ENCODE measurements at regions not wholly inside any gene's neighbourhood (a gene's known extent, or its start where the extent isn't known, plus 50 kb on each side); places are given as distances from the start of the nearest gene placed in this dataset.

GRCh38 chrX:123075947-123076561 lies 108.0 kb upstream of the GRIA3 start:
- no peaks in the 10 kb centered on the region for H3K36me3 ChIP-seq (replicated peaks in 1 of 2; ENCODE audit: control insufficient read depth in 1 of 2, insufficient read depth in 2 of 2, low read length in 2 of 2)
- no peak overlapping the region for H2AFZ ChIP-seq (ENCODE audit: insufficient read depth, low read depth, low read length, poor library complexity, severe bottlenecking)
- peaks cover 0 to 5% (median 0%) of the 10 kb centered on the region in 7 donors for H3K9me3 Mint-ChIP-seq
- H3K4me2 ChIP-seq (replicated peaks; ENCODE audit: extremely low read depth, low read length, poor library complexity, severe bottlenecking): no peak overlapping the region
- H3K4me1 ChIP-seq (ENCODE audit: control insufficient read depth in 1 of 2, insufficient read depth in 2 of 2, low read length in 2 of 2): peaks cover 0 to 7% of the 10 kb centered on the region in 2 donors
- intact Hi-C loops (cut with micrococcal nuclease): no loop called here
- peaks cover 9% of the 10 kb centered on the region for H3K4me1 Mint-ChIP-seq
- H3K27me3 ChIP-seq (ENCODE audit: control insufficient read depth in 2 of 2, insufficient read depth in 2 of 2, low read length in 2 of 2): no peaks in the 10 kb centered on the region
- H3K27ac ChIP-seq (ENCODE audit: low read depth in 1 of 2, low read length in 2 of 2): no peak overlapping the region
- DNase-seq: no peak
- no peaks in the 10 kb centered on the region for H3K79me2 ChIP-seq (ENCODE audit: insufficient read depth, low read length)
- H3K27ac Mint-ChIP-seq: peak overlapping the region in 1 of 7 donors; percentile 50
- no peak overlapping the region for H3K9ac ChIP-seq (ENCODE audit: insufficient read depth, low read length, poor library complexity, severe bottlenecking)
- no peak overlapping the region for H3K4me3 Mint-ChIP-seq
- no peaks in the 10 kb centered on the region for H3K9me3 ChIP-seq (replicated peaks in 1 of 2; ENCODE audit: control insufficient read depth in 1 of 2, insufficient read depth in 1 of 2, low read length in 2 of 2)
- TF ChIP-seq CTCF (IDR thresholded peaks at IDR 0.05): no peak
- no peaks in the 10 kb centered on the region for H4K20me1 ChIP-seq (ENCODE audit: insufficient read depth, low read length)
- no peaks in the 10 kb centered on the region for H3K27me3 Mint-ChIP-seq (ENCODE audit: low read depth in 3 of 3)
- H3K4me3 ChIP-seq (replicated peaks in 1 of 3; ENCODE audit: low read depth in 2 of 3, low read length in 3 of 3): no peak overlapping the region
- WGBS (ENCODE audit: insufficient coverage): 100% methylated on average over 1 of the region's 4 CpGs
- H3K36me3 Mint-ChIP-seq: no peaks in the 10 kb centered on the region

GRCh38 chrX:123077631-123078030 lies 106.4 kb upstream of the GRIA3 start:
- no peaks in the 10 kb centered on the region for H3K27me3 ChIP-seq (ENCODE audit: control insufficient read depth in 2 of 2, insufficient read depth in 2 of 2, low read length in 2 of 2)
- Mint-ChIP-seq H3K27ac (peak overlapping the region in 3 of 7 donors; percentile 23 to 46 (median 41)), H3K4me1 (peaks cover 9% of the 10 kb centered on the region), H3K27me3 (ENCODE audit: low read depth in 3 of 3) (no peaks in the 10 kb centered on the region), H3K9me3 (peaks cover 0 to 2% (median 0%) of the 10 kb centered on the region in 7 donors), H3K36me3 (no peaks in the 10 kb centered on the region), H3K4me3 (no peak overlapping the region)
- intact Hi-C loops (cut with micrococcal nuclease): no loop called here
- no peak overlapping the region for H3K27ac ChIP-seq (ENCODE audit: low read depth in 1 of 2, low read length in 2 of 2)
- no peaks in the 10 kb centered on the region for H4K20me1 ChIP-seq (ENCODE audit: insufficient read depth, low read length)
- H3K9me3 ChIP-seq (replicated peaks in 1 of 2; ENCODE audit: control insufficient read depth in 1 of 2, insufficient read depth in 1 of 2, low read length in 2 of 2): no peaks in the 10 kb centered on the region
- H2AFZ ChIP-seq (ENCODE audit: insufficient read depth, low read depth, low read length, poor library complexity, severe bottlenecking): no peak overlapping the region
- no peak for TF ChIP-seq CTCF (IDR thresholded peaks at IDR 0.05)
- H3K4me2 ChIP-seq (replicated peaks; ENCODE audit: extremely low read depth, low read length, poor library complexity, severe bottlenecking): no peak overlapping the region
- no peak overlapping the region for H3K4me3 ChIP-seq (replicated peaks in 1 of 3; ENCODE audit: low read depth in 2 of 3, low read length in 3 of 3)
- no peak overlapping the region for H3K9ac ChIP-seq (ENCODE audit: insufficient read depth, low read length, poor library complexity, severe bottlenecking)
- no peaks in the 10 kb centered on the region for H3K79me2 ChIP-seq (ENCODE audit: insufficient read depth, low read length)
- DNase-seq: no peak
- H3K36me3 ChIP-seq (replicated peaks in 1 of 2; ENCODE audit: control insufficient read depth in 1 of 2, insufficient read depth in 2 of 2, low read length in 2 of 2): no peaks in the 10 kb centered on the region
- H3K4me1 ChIP-seq (ENCODE audit: control insufficient read depth in 1 of 2, insufficient read depth in 2 of 2, low read length in 2 of 2): peaks cover 0 to 7% of the 10 kb centered on the region in 2 donors

Data from CD14-positive monocyte (primary cell).